ENCODE measurements at regions not wholly inside any gene's neighbourhood (a gene's known extent, or its start where the extent isn't known, plus 50 kb on each side); places are given as distances from the start of the nearest gene placed in this dataset.

GRCh38 chr14:34043627-34044372 lies 92.9 kb upstream of the EGLN3 start (continued):
- TF ChIP-seq, protein P1, sequence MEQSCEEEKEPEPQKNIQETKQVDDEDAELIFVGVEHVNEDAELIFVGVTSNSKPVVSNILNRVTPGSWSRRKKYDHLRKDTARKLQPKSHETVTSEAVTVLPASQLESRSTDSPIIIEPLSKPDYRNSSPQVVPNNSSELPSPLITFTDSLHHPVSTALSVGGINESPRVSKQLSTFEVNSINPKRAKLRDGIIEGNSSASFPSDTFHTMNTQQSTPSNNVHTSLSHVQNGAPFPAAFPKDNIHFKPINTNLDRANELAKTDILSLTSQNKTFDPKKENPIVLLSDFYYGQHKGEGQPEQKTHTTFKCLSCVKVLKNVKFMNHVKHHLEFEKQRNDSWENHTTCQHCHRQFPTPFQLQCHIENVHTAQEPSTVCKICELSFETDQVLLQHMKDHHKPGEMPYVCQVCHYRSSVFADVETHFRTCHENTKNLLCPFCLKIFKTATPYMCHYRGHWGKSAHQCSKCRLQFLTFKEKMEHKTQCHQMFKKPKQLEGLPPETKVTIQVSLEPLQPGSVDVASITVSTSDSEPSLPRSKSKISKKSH (CRISPR knock-in tag; IDR thresholded peaks at IDR 0.05; ENCODE audit: borderline replicate concordance) = no peak
- peak; percentile 99 for TF ChIP-seq ZNF816 (CRISPR knock-in tag; IDR thresholded peaks at IDR 0.05; ENCODE audit: borderline replicate concordance)
- TF ChIP-seq HCFC1 (IDR thresholded peaks at IDR 0.05; ENCODE audit: low read depth, low read length) = no peak
- TF ChIP-seq FOXA1 (IDR thresholded peaks at IDR 0.05) = no peak
- peak; percentile 87 for TF ChIP-seq FOXA1 (CRISPR knock-in tag; IDR thresholded peaks at IDR 0.05)
- no peak for TF ChIP-seq ZNF382 (CRISPR knock-in tag; IDR thresholded peaks at IDR 0.05; ENCODE audit: borderline replicate concordance)
- TF ChIP-seq ZSCAN30 (CRISPR knock-in tag; IDR thresholded peaks at IDR 0.05) = no peak
- TF ChIP-seq CBX1 (IDR thresholded peaks at IDR 0.05; ENCODE audit: low read depth) = peak; percentile 96
- 0 out of 2 replicates have a peak, but pooled peaks have one; percentile 57 for TF ChIP-seq SMC3 (IDR thresholded peaks at IDR 0.05; ENCODE audit: low read length)
- peak; percentile 52 for TF ChIP-seq LCORL (IDR thresholded peaks at IDR 0.05)
- TF ChIP-seq LCORL (CRISPR knock-in tag; IDR thresholded peaks at IDR 0.05) = peak; percentile 97
- no peak; the same call in 1 of the 2 replicates for TF ChIP-seq ELK4 (CRISPR knock-in tag; IDR thresholded peaks at IDR 0.05; ENCODE audit: borderline replicate concordance)
- TF ChIP-seq ZKSCAN8 (CRISPR knock-in tag; IDR thresholded peaks at IDR 0.05; ENCODE audit: borderline replicate concordance) = peak; percentile 99
- TF ChIP-seq, protein P2, sequence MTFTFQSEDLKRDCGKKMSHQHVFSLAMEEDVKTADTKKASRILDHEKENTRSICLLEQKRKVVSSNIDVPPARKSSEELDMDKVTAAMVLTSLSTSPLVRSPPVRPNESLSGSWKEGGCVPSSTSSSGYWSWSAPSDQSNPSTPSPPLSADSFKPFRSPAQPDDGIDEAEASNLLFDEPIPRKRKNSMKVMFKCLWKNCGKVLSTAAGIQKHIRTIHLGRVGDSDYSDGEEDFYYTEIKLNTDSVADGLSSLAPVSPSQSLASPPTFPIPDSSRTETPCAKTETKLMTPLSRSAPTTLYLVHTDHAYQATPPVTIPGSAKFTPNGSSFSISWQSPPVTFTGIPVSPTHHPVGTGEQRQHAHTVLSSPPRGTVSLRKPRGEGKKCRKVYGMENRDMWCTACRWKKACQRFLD (CRISPR knock-in tag; IDR thresholded peaks at IDR 0.05; ENCODE audit: borderline replicate concordance) = no peak
- TF ChIP-seq AGO2 (optimal IDR thresholded peaks at IDR 0.05; ENCODE audit: low read depth, low read length) = no peak
- TF ChIP-seq ZSCAN20 (CRISPR knock-in tag; IDR thresholded peaks at IDR 0.05; ENCODE audit: borderline replicate concordance) = peak; percentile 90
- 0 out of 2 replicates have a peak, but pooled peaks have one; percentile 96 for TF ChIP-seq TIGD3 (CRISPR knock-in tag; IDR thresholded peaks at IDR 0.05; ENCODE audit: borderline replicate concordance)
- TF ChIP-seq CSRNP1 (CRISPR knock-in tag; IDR thresholded peaks at IDR 0.05) = peak; percentile 100
- TF ChIP-seq MEIS2 (CRISPR knock-in tag; IDR thresholded peaks at IDR 0.05) = peak; percentile 99
- TF ChIP-seq BHLHE40 (IDR thresholded peaks at IDR 0.05; ENCODE audit: low read length) = peak; percentile 98
- TF ChIP-seq ZNF431 (CRISPR knock-in tag; IDR thresholded peaks at IDR 0.05; ENCODE audit: borderline replicate concordance, low read depth) = no peak
- TF ChIP-seq ZNF138 (CRISPR knock-in tag; IDR thresholded peaks at IDR 0.05; ENCODE audit: low read depth) = no peak
- peak; percentile 89 for TF ChIP-seq TARDBP (CRISPR knock-in tag; IDR thresholded peaks at IDR 0.05)
- no peak for TF ChIP-seq ZNF740 (CRISPR knock-in tag; IDR thresholded peaks at IDR 0.05)

Data from HepG2 (cell line).